Breast epithelium (tissue), 3 donors: ENCODE measurements at regions not wholly inside any gene's neighbourhood (a gene's known extent, or its start where the extent isn't known, plus 50 kb on each side); places are given as distances from the start of the nearest gene placed in this dataset.

Experiments used
- POLR2AphosphoS5 ChIP-seq, 3 donors: sonication (generic); formaldehyde crosslinking; IDR thresholded peaks; one replicate each; pipeline ENCODE4 v1.6.1; 2017; ENCODE audit warnings: antibody characterized with exemption in 3 of 3
- TF ChIP-seq, protein P1 (sequence below), 3 donors: fragments of 450-650 bp; IDR thresholded peaks; one replicate each; pipeline ENCODE4 v1.5.1; 2016 to 2017; ENCODE audit warnings: antibody characterized with exemption in 3 of 3, mild to moderate bottlenecking in 3 of 3, moderate library complexity in 3 of 3

DNA sequence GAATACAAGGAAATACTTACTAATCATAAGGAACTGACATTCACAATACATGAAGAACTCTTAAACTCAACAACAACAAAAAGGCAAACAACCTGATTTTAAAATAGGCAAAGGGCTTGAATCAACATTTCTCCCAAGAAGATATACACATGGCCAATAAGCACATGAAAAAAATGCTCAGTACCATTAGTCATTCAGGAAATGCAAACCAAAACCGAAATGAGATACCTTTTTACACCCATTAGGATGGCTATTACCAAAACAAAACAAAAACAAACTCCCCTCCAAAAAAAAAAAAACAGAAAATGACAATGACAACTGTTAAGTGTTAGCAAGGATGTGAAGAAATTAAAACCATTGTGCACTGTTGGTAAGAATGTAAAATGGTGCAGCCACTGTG is 104.1 kb upstream of the ZNF462 start:
- TF ChIP-seq, protein P1, sequence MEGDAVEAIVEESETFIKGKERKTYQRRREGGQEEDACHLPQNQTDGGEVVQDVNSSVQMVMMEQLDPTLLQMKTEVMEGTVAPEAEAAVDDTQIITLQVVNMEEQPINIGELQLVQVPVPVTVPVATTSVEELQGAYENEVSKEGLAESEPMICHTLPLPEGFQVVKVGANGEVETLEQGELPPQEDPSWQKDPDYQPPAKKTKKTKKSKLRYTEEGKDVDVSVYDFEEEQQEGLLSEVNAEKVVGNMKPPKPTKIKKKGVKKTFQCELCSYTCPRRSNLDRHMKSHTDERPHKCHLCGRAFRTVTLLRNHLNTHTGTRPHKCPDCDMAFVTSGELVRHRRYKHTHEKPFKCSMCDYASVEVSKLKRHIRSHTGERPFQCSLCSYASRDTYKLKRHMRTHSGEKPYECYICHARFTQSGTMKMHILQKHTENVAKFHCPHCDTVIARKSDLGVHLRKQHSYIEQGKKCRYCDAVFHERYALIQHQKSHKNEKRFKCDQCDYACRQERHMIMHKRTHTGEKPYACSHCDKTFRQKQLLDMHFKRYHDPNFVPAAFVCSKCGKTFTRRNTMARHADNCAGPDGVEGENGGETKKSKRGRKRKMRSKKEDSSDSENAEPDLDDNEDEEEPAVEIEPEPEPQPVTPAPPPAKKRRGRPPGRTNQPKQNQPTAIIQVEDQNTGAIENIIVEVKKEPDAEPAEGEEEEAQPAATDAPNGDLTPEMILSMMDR (IDR thresholded peaks at IDR 0.05) = no peak
- no peak for TF ChIP-seq POLR2AphosphoS5 (IDR thresholded peaks at IDR 0.05)
